IMR-90 (cell line): ENCODE measurements at regions not wholly inside any gene's neighbourhood (a gene's known extent, or its start where the extent isn't known, plus 50 kb on each side); places are given as distances from the start of the nearest gene placed in this dataset.

Experiments used
- ATAC-seq: fragments of 200-7000 bp; cut with Tn5 transposase; 2 replicates; pipeline ENCODE4 v1.9.1; 2020; ENCODE audit warnings: low read depth, mild to moderate bottlenecking, moderate library complexity
- BruUV-seq: library from RNA; stranded (reverse); fragments of 400-500 nt; replicated peaks from 2 replicates; lab custom pipeline; 2021; lab: Mats Ljungman, UMichigan
- CTCF ChIA-PET: fragments of 300-600 bp; formaldehyde crosslinking; extraction: SDS; loops from one replicate; lab custom pipeline; 2021; ENCODE audit warnings: antibody characterized with exemption; lab: Yijun Ruan, JAX
- POLR2A ChIA-PET: fragments of 300-600 bp; sonication (Branson Sonifier 250); formaldehyde crosslinking; loops from one replicate; lab custom pipeline; 2022; ENCODE audit warnings: antibody characterized with exemption; ENCODE audit not compliant: unreplicated experiment; lab: Charles Lee
- DNase-seq: peaks from one replicate; pipeline ENCODE4 v3.0.0; 2013
- H2AFZ ChIP-seq: replicated peaks from 2 replicates; pipeline ENCODE3; 2013; ENCODE audit warnings: low read length, mild to moderate bottlenecking; ENCODE audit not compliant: poor library complexity
- H2AK5ac ChIP-seq: 2 replicates; pipeline ENCODE4 v1.6.1; 2013; ENCODE audit warnings: low read depth, low read length, inconsistent platforms
- H2AK9ac ChIP-seq: replicated peaks from 2 replicates; pipeline ENCODE3; 2013; ENCODE audit warnings: mild to moderate bottlenecking, low read depth, low read length, moderate library complexity; ENCODE audit not compliant: poor library complexity
- H2BK120ac ChIP-seq: 2 replicates; pipeline ENCODE4 v1.6.1; 2013; ENCODE audit warnings: low read depth, low read length, inconsistent platforms
- H2BK15ac ChIP-seq: 3 replicates; pipeline ENCODE4 v1.6.1; 2013; ENCODE audit warnings: low read depth, low read length, inconsistent platforms
- H2BK20ac ChIP-seq: 2 replicates; pipeline ENCODE4 v1.6.1; 2013; ENCODE audit warnings: low read depth, mild to moderate bottlenecking, inconsistent platforms, low read length, moderate library complexity
- H2BK5ac ChIP-seq: 2 replicates; pipeline ENCODE4 v1.6.1; 2013; ENCODE audit warnings: mild to moderate bottlenecking, low read depth, low read length, inconsistent platforms; ENCODE audit not compliant: poor library complexity, severe bottlenecking
- H3K14ac ChIP-seq: replicated peaks from 2 replicates; pipeline ENCODE4 v1.6.1; 2013; ENCODE audit warnings: low read depth, low read length, inconsistent platforms
- H3K18ac ChIP-seq: 2 replicates; pipeline ENCODE4 v1.6.1; 2013; ENCODE audit warnings: low read depth, low read length, control low read depth
- H3K23ac ChIP-seq: 2 replicates; pipeline ENCODE4 v1.6.1; 2013; ENCODE audit warnings: low read depth, low read length, inconsistent platforms
- H3K27ac ChIP-seq: 2 replicates; pipeline ENCODE4 v1.5.1; 2013; ENCODE audit warnings: mild to moderate bottlenecking, control low read depth, low read length; ENCODE audit not compliant: insufficient read depth
- H3K27me3 ChIP-seq: 2 replicates; pipeline ENCODE4 v1.6.1; 2013; ENCODE audit warnings: low read length; ENCODE audit not compliant: control insufficient read depth, insufficient read depth
- H3K36me3 ChIP-seq: 2 replicates; pipeline ENCODE4 v1.6.1; 2013; ENCODE audit warnings: low read length, mixed read lengths; ENCODE audit not compliant: control insufficient read depth, insufficient read depth
- H3K4ac ChIP-seq: 2 replicates; pipeline ENCODE4 v1.6.1; 2013; ENCODE audit warnings: low read depth, low read length, inconsistent platforms
- H3K4me1 ChIP-seq: 2 replicates; pipeline ENCODE4 v1.6.1; 2013; ENCODE audit warnings: low read length, mixed read lengths; ENCODE audit not compliant: control insufficient read depth, insufficient read depth
- H3K4me2 ChIP-seq: 2 replicates; pipeline ENCODE4 v1.6.1; 2013; ENCODE audit warnings: low read depth, mild to moderate bottlenecking, control low read depth, low read length, moderate library complexity
- H3K4me3 ChIP-seq: 2 replicates; pipeline ENCODE4 v1.5.1; 2013; ENCODE audit warnings: low read depth, mild to moderate bottlenecking, control low read depth, low read length, moderate library complexity; ENCODE audit not compliant: insufficient read depth
- H3K56ac ChIP-seq: 2 replicates; pipeline ENCODE4 v1.6.1; 2013; ENCODE audit warnings: low read length, inconsistent platforms; ENCODE audit not compliant: insufficient read depth; ENCODE audit errors: extremely low read depth
- H3K79me1 ChIP-seq, 2 experiments: 2 replicates each; pipeline ENCODE4 v1.6.1; 2013; ENCODE audit warnings: low read length in 2 of 2, inconsistent platforms in 1 of 2, low read depth in 1 of 2
- H3K9ac ChIP-seq: 2 replicates; pipeline ENCODE4 v1.6.1; 2013; ENCODE audit warnings: low read depth, low read length, control low read depth
- H3K9me1 ChIP-seq: 2 replicates; pipeline ENCODE4 v1.6.1; 2013; ENCODE audit warnings: low read length, inconsistent platforms; ENCODE audit not compliant: insufficient read depth
- H3K9me3 ChIP-seq: 2 replicates; pipeline ENCODE4 v1.6.1; 2013; ENCODE audit warnings: low read length; ENCODE audit not compliant: control insufficient read depth, insufficient read depth
- H4K20me1 ChIP-seq: 2 replicates; pipeline ENCODE4 v1.6.1; 2013; ENCODE audit warnings: low read length, inconsistent platforms; ENCODE audit not compliant: insufficient read depth
- H4K5ac ChIP-seq: 2 replicates; pipeline ENCODE4 v1.6.1; 2013; ENCODE audit warnings: mild to moderate bottlenecking, low read depth, low read length, control low read depth
- H4K8ac ChIP-seq, 2 experiments: 2 replicates each; pipeline ENCODE4 v1.6.1; 2013; ENCODE audit warnings: low read depth in 2 of 2, low read length in 2 of 2, control low read depth in 1 of 2, inconsistent platforms in 1 of 2
- H4K91ac ChIP-seq: 2 replicates; pipeline ENCODE4 v1.6.1; 2013; ENCODE audit warnings: low read depth, low read length, inconsistent platforms; ENCODE audit not compliant: insufficient read depth
- BHLHE40 ChIP-seq: fragments of 150-350 bp; IDR thresholded peaks from 2 replicates; pipeline ENCODE4 v1.6.1; 2016; ENCODE audit warnings: mild to moderate bottlenecking, low read depth, low read length
- dilution Hi-C: fragments of 300-500 bp; cut with HindIII; formaldehyde crosslinking; loops from one replicate; pipeline ENCODE4 v1.14.3; 2018; ENCODE audit warnings: low sequenced_read_pairs; ENCODE audit not compliant: unreplicated experiment
- in situ Hi-C: fragments of 300-500 bp; cut with MboI; formaldehyde crosslinking; loops from 3 replicates; pipeline ENCODE4 v1.14.3; 2019; ENCODE audit warnings: low sequenced_read_pairs, inconsistent platforms, mixed read lengths
- intact Hi-C: fragments of 100-400 bp; cut with micrococcal nuclease; formaldehyde crosslinking; loops from 2 replicates; pipeline ENCODE4 v1.10.0; 2022

- H3K9me3 ChIP-seq: no peaks in the 10 kb centered on the region
- no peak overlapping the region; the same call in 1 of the 2 replicates for H3K18ac ChIP-seq
- no peak for TF ChIP-seq BHLHE40
- intact Hi-C loops: no loop called here
- H3K4me1 ChIP-seq: peaks cover 4% of the 10 kb centered on the region
- no peak for DNase-seq
- H3K27ac ChIP-seq: no peak overlapping the region
- no peaks in the 10 kb centered on the region for H3K36me3 ChIP-seq
- no peak overlapping the region for H3K4me3 ChIP-seq
- ChIA-PET CTCF (no interaction called here), POLR2A (no interaction called here)
- in situ Hi-C loops: no loop called here
- no peak for ATAC-seq
- H2BK5ac ChIP-seq: no peak overlapping the region
- H3K79me1 ChIP-seq: no peaks in the 10 kb centered on the region
- H3K23ac ChIP-seq: no peak overlapping the region
- no peak overlapping the region for H3K4me2 ChIP-seq
- no peak overlapping the region for H4K5ac ChIP-seq
- H4K8ac ChIP-seq: no peak overlapping the region
- no peak overlapping the region for H3K9ac ChIP-seq
- H4K91ac ChIP-seq: no peak overlapping the region
- H3K27me3 ChIP-seq: peaks cover 2% of the 10 kb centered on the region
- H3K56ac ChIP-seq: no peak overlapping the region
- no peak overlapping the region for H2AK5ac ChIP-seq
- no peaks in the 10 kb centered on the region for H3K9me1 ChIP-seq
- no peak overlapping the region for H3K14ac ChIP-seq
- no peak overlapping the region for H2BK20ac ChIP-seq
- H4K20me1 ChIP-seq: no peaks in the 10 kb centered on the region
- no peak overlapping the region for H3K4ac ChIP-seq
- no peak overlapping the region for H2BK120ac ChIP-seq
- H2BK15ac ChIP-seq: no peak overlapping the region
- H2AFZ ChIP-seq: no peak overlapping the region
- dilution Hi-C loops: no loop called here
- BruUV-seq: no TSS peak
- no peak overlapping the region for H2AK9ac ChIP-seq
These were observed 264.1 kb upstream of the GATB start for GRCh38 chr4:152024881-152025280.
